GM12872 (cell line): ENCODE measurements at regions not wholly inside any gene's neighbourhood (a gene's known extent, or its start where the extent isn't known, plus 50 kb on each side); places are given as distances from the start of the nearest gene placed in this dataset.

Experiments used
- TF ChIP-seq, protein P1 (sequence below): IDR thresholded peaks from 3 replicates; pipeline ENCODE4 v1.5.1; 2011; ENCODE audit warnings: low read depth, mild to moderate bottlenecking, low read length, moderate library complexity; ENCODE audit not compliant: insufficient read depth

DNA sequence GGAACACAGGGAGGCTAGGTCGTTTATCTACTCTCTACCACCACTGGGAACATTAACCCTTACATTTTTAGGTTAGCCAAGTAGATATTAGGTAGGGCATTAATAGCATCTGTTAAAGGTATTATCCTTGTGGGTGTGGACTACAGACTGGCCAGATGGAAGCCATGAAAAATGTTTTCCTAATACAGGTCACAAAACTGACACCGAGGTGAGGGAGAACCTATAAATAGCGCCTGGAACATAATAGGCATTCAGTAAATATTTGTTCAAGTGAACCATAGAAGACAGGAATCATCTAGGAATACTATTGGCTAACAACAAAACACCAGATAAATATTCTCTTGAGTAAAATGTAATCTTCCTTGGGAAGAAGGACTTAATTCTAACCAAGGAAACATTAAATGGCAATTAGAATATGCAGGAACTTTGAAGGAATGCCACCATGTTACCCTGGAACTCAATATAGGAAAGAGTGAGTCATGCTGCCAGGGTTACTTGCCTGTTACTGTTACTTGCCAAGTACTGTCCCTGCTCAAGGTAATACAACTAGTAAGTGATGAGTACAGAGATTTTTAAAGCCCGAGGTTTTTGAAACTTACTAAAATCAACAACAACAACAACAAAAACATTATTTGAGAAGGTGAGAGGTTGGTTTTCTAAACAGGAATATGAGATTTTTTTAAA is 79.0 kb downstream of the SOX3 start:
- TF ChIP-seq, protein P1, sequence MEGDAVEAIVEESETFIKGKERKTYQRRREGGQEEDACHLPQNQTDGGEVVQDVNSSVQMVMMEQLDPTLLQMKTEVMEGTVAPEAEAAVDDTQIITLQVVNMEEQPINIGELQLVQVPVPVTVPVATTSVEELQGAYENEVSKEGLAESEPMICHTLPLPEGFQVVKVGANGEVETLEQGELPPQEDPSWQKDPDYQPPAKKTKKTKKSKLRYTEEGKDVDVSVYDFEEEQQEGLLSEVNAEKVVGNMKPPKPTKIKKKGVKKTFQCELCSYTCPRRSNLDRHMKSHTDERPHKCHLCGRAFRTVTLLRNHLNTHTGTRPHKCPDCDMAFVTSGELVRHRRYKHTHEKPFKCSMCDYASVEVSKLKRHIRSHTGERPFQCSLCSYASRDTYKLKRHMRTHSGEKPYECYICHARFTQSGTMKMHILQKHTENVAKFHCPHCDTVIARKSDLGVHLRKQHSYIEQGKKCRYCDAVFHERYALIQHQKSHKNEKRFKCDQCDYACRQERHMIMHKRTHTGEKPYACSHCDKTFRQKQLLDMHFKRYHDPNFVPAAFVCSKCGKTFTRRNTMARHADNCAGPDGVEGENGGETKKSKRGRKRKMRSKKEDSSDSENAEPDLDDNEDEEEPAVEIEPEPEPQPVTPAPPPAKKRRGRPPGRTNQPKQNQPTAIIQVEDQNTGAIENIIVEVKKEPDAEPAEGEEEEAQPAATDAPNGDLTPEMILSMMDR: no peak

DNA sequence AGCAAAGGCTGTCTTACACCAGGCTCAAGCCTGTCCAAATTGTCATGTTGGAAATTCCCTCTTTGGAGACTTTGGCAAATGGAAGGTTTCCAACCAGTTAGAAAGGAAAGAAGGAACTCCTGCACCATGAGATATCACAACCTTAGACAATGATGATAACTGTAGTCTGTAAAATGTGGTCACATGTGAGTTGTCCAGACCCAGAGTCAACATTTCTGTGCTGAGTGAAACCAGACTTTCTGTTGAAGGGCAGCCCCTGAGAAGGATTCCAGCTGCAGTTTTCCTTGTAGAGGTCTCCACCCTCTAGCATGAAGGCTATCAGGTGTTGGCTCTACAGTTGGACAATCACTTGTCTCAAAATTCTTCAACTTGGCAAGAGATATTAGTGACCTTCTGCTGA is 82.4 kb downstream of the SOX3 start:
- TF ChIP-seq, protein P1: no peak

DNA sequence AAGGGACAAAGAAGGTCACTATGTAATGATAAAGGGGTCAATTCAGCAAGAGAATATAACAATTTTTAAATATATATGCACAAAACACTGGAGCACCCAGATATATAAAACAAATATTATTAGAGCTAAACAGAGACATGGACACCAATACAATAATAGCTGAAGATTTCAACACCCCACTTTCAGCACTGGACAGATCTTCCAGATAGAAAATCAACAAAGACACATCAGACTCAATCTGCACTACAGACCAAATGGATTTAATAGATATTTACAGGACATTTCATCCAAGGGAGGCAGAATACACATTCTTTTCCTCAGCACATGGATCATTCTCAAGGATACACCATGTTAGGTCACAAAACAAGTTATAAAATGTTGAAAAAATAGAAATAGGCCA is 111.4 kb downstream of the SOX3 start:
- TF ChIP-seq, protein P1: no peak

DNA sequence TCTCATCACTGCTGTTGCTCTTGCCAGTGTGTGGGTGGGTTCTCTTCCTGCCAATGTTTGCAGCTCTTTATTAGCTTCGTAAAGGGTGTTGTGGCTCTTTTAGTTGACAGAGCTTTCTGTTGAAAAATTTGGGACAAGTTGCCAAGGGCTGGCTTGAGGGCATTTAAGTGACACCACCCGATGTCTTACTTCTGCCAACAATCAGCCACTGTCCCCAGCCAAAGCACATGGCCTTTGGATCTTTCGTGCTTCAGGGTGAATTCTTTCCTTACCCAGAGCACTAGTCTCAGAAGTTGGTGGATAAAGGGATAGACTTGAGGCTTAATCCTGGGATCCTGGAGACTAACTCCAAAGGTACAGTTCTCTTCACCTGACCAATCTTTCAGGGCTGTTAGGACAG is 113.6 kb downstream of the SOX3 start:
- TF ChIP-seq, protein P1: no peak

DNA sequence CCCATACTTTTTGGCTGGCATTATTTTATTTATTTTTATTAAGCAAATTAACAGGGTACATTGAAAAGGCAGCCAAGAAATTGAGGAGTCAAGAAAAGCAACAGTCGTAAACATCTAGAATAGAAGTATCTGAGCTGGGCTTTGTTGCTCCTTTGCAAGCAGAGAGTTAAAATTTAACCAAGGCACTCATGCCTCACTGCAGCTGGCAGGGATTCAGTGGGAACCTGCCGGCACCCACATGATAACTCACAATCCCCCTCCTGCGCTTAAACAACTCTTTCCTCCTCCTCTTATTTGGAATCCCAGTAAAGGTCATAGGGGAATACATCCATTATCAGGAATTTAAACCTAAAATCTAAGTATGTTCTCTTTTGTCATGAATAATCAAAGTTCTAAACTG is 115.5 kb downstream of the SOX3 start:
- TF ChIP-seq, protein P1: no peak

DNA sequence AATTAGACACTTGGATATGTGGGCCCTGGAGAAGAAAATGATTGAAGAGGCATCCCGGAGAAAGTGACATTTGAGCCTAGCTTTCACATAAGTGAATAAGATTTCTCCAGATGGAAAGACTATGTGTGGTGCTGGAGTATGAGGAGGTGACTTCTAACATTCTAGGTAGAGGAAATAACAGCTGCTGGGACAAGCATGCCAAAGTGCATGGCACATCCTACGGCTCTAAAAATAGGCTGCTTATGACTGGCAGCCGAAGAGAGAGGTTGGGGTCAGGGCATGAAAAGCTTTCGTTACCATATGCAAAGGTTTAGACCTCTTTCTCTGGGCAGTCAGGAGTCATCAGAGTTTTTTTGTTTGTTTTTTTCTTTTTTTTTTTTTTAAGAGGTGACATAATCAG is 142.0 kb downstream of the SOX3 start:
- TF ChIP-seq, protein P1: no peak

DNA sequence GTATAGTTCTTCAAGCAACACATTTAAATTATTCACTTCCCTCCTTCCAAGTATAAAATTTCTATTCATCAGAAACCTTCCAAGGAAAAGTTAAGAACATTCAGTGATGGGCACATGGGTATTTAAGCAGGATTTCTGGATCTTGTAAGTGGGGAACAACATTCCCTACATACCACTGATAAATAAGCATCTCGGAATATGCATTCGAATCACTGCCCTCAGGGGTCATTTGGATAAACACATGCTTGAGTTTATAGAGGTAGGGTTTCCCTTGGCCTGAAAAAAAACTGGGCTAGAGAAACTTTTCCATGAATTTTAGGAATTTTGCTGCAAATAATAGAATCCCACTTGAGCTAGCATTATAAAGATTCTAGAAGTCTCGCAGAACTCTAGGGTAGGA is 143.9 kb downstream of the SOX3 start:
- TF ChIP-seq, protein P1: no peak
